HG03439 (cell line): ENCODE measurements at regions not wholly inside any gene's neighbourhood (a gene's known extent, or its start where the extent isn't known, plus 50 kb on each side); places are given as distances from the start of the nearest gene placed in this dataset.

ENCODE experiments used
- ATAC-seq: cut with Tn5 transposase; IDR thresholded peaks from one replicate; pipeline ENCODE4 v1.9.1; 2021; ENCODE audit warnings: mild to moderate bottlenecking, moderate library complexity; ENCODE audit not compliant: unreplicated experiment

DNA sequence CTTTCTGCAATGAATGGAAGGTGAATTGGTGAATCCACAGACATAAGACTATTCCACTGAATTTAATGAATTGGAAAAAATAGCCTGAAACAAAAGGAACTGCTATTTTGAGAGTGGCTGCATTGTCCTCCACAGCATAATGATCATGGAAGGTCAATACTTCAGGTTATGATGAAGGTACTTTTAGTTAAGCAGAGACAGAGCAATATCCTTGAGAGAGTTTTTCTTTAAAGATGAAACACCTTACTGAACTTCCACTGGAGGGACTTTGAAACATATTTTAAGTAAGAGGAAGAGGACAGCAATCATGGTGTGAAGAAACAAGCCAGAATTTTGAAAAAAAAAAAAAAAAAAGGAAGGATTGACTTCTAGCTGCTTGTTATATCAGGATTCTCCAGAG is 68.8 kb upstream of the DPP10 start:
- no peak for ATAC-seq

DNA sequence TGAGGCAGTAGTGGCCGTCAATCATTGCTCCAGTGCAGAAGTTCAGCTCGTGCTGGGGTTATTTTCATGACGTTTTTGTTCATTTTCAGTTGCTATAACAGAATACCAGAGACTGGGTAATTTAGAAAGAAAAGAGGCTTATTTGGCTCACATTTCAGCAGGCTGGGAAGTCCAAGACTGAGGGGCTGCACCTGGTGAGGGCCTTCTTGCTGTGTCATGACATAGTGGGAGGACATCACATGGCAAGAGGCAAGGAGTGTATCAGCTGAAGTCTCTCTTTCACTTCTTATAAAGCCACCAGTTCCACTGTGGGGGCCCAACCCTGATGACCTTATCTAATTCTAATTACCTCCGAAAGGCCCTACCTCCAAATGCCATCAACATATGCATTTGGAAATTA is 58.0 kb upstream of the DPP10 start:
- no peak for ATAC-seq

DNA sequence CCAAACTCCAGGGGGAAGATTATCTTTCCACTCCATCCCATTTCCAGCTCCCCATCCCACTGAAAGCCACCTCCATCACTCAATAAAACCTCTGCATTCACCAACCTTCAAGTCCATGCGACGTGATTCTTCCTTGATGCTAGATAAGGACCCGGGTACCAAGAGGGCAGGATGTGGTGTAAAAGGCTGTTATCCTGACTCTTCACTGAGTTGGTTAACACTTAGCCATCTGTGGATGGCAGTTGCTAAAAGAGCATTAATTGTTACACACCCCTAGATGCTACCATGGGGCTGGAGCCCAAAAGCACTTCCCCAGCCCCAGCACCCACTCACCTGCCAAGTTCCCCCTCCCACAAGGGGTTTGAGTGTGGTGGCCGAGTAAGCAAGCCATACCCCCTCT is 53.4 kb upstream of the DPP10 start:
- ATAC-seq: no peak
